Suprapubic skin (tissue), 4 donors: ENCODE measurements at regions not wholly inside any gene's neighbourhood (a gene's known extent, or its start where the extent isn't known, plus 50 kb on each side); places are given as distances from the start of the nearest gene placed in this dataset.

Experiments
- CTCF ChIP-seq, 2 donors: fragments of 200-600 bp in 1 of 2; fragments of 450-650 bp in 1 of 2; sonication (generic) in 1 of 2; IDR thresholded peaks; one replicate each; pipeline ENCODE4 v1.5.1; 2016 to 2019; ENCODE audit warnings: antibody characterized with exemption in 2 of 2, mild to moderate bottlenecking in 1 of 2, moderate library complexity in 1 of 2
- POLR2A ChIP-seq, 2 donors: fragments of 450-650 bp; IDR thresholded peaks; one replicate each; pipeline ENCODE4 v1.6.1; 2017; ENCODE audit warnings: antibody characterized with exemption in 2 of 2, mild to moderate bottlenecking in 2 of 2, moderate library complexity in 2 of 2
- POLR2AphosphoS5 ChIP-seq, 3 donors: sonication (generic); formaldehyde crosslinking; IDR thresholded peaks; one replicate each; pipeline ENCODE4 v1.6.1; 2017; ENCODE audit warnings: antibody characterized with exemption in 3 of 3

GRCh38 chr3:30332196-30333021 lies 274.0 kb upstream of the TGFBR2 start:
- TF ChIP-seq CTCF (IDR thresholded peaks at IDR 0.05) (no peak), POLR2A (IDR thresholded peaks at IDR 0.05) (no peak), POLR2AphosphoS5 (IDR thresholded peaks at IDR 0.05) (no peak)
